Right lobe of liver (tissue), 6 donors: ENCODE measurements at regions not wholly inside any gene's neighbourhood (a gene's known extent, or its start where the extent isn't known, plus 50 kb on each side); places are given as distances from the start of the nearest gene placed in this dataset.

ENCODE experiments used
- ATAC-seq, 4 donors: fragments of 200-7000 bp; cut with Tn5 transposase; one replicate each; pipeline ENCODE4 v1.9.1; 2020; ENCODE audit warnings: mild to moderate bottlenecking in 4 of 4, moderate library complexity in 4 of 4
- DNase-seq, 3 donors: peaks; one replicate each; pipeline ENCODE4 v3.0.0-alpha.2; 2020
- H3K27ac ChIP-seq, 3 donors: fragments of 200-600 bp; one replicate each; pipeline ENCODE4 v1.8.0; 2022
- H3K27me3 ChIP-seq, 2 donors: fragments of 200-600 bp; one replicate each; pipeline ENCODE4 v1.8.0; 2022
- H3K36me3 ChIP-seq, 4 donors: fragments of 200-600 bp; sonication (generic) in 1 of 4; one replicate each; pipeline versions ENCODE4 v1.5.1 to v1.8.0; 2017 to 2022; ENCODE audit warnings: control low read depth in 1 of 4
- H3K4me1 ChIP-seq, 4 donors: fragments of 200-600 bp; sonication (generic) in 1 of 4; one replicate each; pipeline versions ENCODE4 v1.5.1 to v1.8.0; 2017 to 2022; ENCODE audit warnings: control low read depth in 1 of 4
- H3K4me3 ChIP-seq, 3 donors: fragments of 200-600 bp; one replicate each; pipeline ENCODE4 v1.8.0; 2022
- H3K9me3 ChIP-seq, 4 donors: fragments of 200-600 bp; sonication (generic) in 1 of 4; one replicate each; pipeline versions ENCODE4 v1.5.1 to v1.8.0; 2017 to 2022; ENCODE audit warnings: control low read depth in 1 of 4
- POLR2A ChIP-seq: fragments of 450-650 bp; IDR thresholded peaks from one replicate; pipeline ENCODE4 v1.6.1; 2017; ENCODE audit warnings: antibody characterized with exemption, mild to moderate bottlenecking
- WGBS: methylation state at CpG from one replicate; pipeline ENCODE4 v1.1.6; 2018; ENCODE audit warnings: low coverage, low lambda C conversion rate; ENCODE audit not compliant: insufficient coverage; ENCODE audit errors: missing lambda C conversion rate; 5-methylcytosine and 5-hydroxymethylcytosine counted together
- intact Hi-C, 2 donors: fragments of 100-400 bp; cut with DNase I; formaldehyde crosslinking; loops; one replicate each; pipeline versions ENCODE4 v1.11.2 to v1.14.1; 2022
- TF ChIP-seq, protein P1 (sequence below), 4 donors: fragments of 200-600 bp in 3 of 4; fragments of 450-650 bp in 1 of 4; IDR thresholded peaks; one replicate each; pipeline versions ENCODE4 v1.5.1 to v1.8.0; 2016 to 2022; ENCODE audit warnings: antibody characterized with exemption in 4 of 4, mild to moderate bottlenecking in 2 of 4
- donor health status: DM: no; HTN: yes; CAD: no.
- donor health status: DM: no; HTN: no; CAD: no.
- donor health status: DM: no; HTN: no; CAD: no.
- donor health status: DM: no; HTN: yes; CAD: no.
- donor health status: DM: no; HTN: yes; CAD: no.

DNA sequence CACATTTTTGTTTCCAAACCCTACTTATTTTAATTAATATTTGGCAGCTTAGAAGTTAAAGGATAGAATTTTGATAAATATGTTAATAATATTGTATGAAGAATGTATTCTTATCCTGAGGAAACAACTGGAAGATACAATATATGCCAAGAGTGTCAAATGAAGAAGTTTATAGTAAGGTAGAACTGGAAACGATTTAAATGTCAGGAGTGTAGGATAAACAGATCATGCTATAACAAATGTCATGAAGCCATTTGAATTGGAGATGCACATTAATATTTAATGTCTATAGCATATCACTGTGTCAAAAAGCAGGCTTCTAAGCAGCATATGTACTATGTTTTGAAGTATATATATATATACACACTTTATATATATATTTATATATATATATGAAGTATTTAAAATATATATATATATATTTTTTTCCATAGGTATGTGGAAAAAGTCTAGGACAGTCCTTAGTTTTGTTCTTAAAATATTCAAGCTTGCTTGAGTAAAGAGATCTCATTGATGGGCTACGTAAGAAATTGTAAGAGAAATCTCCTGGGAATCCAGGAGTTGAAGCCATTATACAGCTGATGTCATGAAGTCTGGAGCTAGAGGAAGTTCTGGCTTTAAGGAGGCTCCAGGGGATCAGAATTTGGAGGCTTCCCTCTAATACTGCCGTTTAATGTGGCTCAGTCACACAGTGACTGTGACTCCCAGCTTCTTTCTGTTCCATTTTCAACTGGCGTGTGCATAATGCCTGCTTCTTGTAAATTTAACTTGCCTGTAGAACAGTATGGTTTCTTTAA is 79.9 kb upstream of the MYCBP2 start:
- TF ChIP-seq, protein P1, sequence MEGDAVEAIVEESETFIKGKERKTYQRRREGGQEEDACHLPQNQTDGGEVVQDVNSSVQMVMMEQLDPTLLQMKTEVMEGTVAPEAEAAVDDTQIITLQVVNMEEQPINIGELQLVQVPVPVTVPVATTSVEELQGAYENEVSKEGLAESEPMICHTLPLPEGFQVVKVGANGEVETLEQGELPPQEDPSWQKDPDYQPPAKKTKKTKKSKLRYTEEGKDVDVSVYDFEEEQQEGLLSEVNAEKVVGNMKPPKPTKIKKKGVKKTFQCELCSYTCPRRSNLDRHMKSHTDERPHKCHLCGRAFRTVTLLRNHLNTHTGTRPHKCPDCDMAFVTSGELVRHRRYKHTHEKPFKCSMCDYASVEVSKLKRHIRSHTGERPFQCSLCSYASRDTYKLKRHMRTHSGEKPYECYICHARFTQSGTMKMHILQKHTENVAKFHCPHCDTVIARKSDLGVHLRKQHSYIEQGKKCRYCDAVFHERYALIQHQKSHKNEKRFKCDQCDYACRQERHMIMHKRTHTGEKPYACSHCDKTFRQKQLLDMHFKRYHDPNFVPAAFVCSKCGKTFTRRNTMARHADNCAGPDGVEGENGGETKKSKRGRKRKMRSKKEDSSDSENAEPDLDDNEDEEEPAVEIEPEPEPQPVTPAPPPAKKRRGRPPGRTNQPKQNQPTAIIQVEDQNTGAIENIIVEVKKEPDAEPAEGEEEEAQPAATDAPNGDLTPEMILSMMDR (IDR thresholded peaks at IDR 0.05) = no peak
- no peak for TF ChIP-seq POLR2A

DNA sequence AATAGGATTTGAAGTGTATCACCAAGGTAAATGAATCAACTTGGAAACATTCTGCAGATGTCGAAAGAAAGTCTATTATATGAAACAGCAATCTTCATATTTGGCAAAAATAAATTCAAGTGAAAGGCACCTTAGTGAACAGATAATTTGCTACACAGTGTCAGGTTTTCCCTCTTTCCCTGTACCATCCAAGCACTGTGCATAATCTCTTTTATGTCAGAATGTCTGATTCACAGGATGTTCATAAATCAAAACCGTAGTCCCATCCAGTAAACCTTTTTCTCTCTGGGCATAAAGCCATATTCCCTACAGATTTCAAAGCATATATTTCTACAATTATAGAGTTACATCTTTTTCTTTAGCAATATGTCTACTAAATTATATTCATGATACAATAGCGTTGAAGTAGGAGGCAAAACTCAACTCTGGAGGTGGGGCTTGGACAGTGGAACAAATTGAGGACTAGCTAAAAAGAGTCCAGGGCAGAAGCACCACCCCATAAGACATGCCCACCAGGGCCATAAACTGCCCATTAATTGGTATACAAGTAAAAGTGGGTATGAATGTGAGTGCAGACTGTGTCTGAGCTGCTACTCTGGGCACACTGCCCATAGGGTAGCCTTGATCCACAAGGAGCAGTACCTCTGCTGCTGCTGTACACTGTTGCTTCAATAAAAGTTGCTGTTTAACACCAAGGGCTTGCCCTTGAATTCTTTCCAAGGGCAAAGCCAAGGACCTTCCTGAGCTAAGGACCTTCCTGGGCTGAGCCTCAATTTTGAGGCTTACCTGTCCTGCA is 72.1 kb upstream of the MYCBP2 start:
- Histone ChIP-seq H3K27me3 (no peaks in the 10 kb centered on the region), H3K36me3 (no peaks in the 10 kb centered on the region), H3K9me3 (no peaks in the 10 kb centered on the region), H3K27ac (no peak overlapping the region), H3K4me3 (no peak overlapping the region), H3K4me1 (no peaks in the 10 kb centered on the region)
- intact Hi-C loops = no loop called here
- ATAC-seq = no peak
- TF ChIP-seq, protein P1 (IDR thresholded peaks at IDR 0.05) = no peak
- no peak for TF ChIP-seq POLR2A
- DNase-seq = no peak
- 86% methylated on average over 3 of the region's 3 CpGs for WGBS

More for the DNA sequence above, 79.9 kb upstream of the MYCBP2 start:
- no peaks in the 10 kb centered on the region for H3K36me3 ChIP-seq
- H3K27ac ChIP-seq = no peak overlapping the region
- intact Hi-C loops = no loop called here
- 69% methylated on average over 4 of the region's 4 CpGs for WGBS
- no peak overlapping the region for H3K4me3 ChIP-seq
- no peaks in the 10 kb centered on the region for H3K9me3 ChIP-seq
- DNase-seq = no peak
- no peak for ATAC-seq
- no peaks in the 10 kb centered on the region for H3K27me3 ChIP-seq
- no peaks in the 10 kb centered on the region for H3K4me1 ChIP-seq

DNA sequence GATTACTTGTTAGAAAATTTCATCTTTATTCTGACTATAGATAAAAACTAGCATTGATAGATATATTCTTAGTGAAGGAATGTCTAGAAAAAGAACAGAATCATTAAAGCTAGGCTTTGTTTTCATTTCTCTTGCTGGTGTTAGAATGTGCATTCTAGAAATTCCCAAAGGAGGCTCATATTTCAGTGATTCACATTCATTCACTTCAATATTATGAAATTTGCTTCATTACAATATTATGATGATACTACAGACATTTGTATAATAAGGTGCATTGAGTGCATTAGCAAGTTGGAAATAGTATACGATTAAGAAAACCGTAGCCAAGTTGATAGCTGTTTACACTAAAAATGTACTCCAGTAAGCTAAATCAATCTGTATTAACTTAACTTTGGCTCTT is 70.7 kb upstream of the MYCBP2 start:
- Histone ChIP-seq H3K27ac (no peak overlapping the region), H3K36me3 (no peaks in the 10 kb centered on the region), H3K9me3 (no peaks in the 10 kb centered on the region), H3K4me1 (no peaks in the 10 kb centered on the region), H3K27me3 (no peaks in the 10 kb centered on the region), H3K4me3 (no peak overlapping the region)
- no peak for ATAC-seq
- 92% methylated on average over 2 of the region's 2 CpGs for WGBS
- no peak for TF ChIP-seq POLR2A
- TF ChIP-seq, protein P1 (IDR thresholded peaks at IDR 0.05) = no peak
- intact Hi-C loops = no loop called here
- no peak for DNase-seq

DNA sequence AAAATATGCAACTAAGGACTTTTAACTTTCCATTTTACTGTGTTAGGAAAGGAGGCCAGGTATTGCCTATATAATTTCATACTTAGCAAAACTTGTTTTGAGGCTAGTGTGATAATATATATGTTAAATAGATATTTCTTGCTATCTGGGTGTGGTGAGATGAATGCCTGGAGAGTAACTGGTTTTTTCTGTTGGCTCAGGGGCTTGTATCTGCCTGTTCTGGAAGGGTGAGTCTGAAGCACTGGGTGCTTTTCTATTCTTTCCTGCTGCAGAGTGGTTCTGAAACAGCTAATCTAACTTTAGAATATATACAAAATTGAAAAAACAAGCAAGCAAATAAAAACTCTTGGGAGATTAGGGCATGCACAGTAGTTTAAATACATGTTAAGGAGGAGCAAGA is 64.6 kb upstream of the MYCBP2 start:
- no peak for TF ChIP-seq POLR2A
- TF ChIP-seq, protein P1 (IDR thresholded peaks at IDR 0.05) = no peak
- H3K36me3 ChIP-seq = no peaks in the 10 kb centered on the region
- H3K9me3 ChIP-seq = no peaks in the 10 kb centered on the region
- no peak overlapping the region for H3K27ac ChIP-seq
- H3K4me3 ChIP-seq = no peak overlapping the region
- no peaks in the 10 kb centered on the region for H3K27me3 ChIP-seq
- intact Hi-C loops = no loop called here
- DNase-seq (no peak), ATAC-seq (no peak)
- no peaks in the 10 kb centered on the region for H3K4me1 ChIP-seq
